ENCODE measurements at regions not wholly inside any gene's neighbourhood (a gene's known extent, or its start where the extent isn't known, plus 50 kb on each side); places are given as distances from the start of the nearest gene placed in this dataset.
A peak's percentile ranks its signal among the peaks of the same experiment; 100 is the strongest.

DNA sequence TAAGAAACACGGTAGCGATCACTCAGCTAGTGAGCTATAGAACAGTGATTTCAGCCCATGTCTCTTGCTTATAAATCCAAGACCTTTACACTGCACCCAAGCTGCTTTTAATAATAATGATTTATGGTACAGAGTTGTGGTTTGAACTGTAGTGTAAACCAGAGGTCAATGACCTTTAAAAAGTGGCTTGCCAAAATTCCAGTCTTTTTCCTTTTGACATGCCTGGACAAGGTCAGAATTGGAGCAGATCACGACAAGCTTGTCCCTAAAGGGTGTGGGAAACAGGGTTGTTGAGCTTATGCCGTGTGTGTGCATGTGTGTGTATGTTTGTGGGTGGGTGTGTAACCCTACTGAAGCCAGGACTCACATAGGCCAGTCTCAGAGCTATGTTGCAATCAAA lies 225.3 kb upstream of the CLINT1 start:
- no peak for DNase-seq

DNA sequence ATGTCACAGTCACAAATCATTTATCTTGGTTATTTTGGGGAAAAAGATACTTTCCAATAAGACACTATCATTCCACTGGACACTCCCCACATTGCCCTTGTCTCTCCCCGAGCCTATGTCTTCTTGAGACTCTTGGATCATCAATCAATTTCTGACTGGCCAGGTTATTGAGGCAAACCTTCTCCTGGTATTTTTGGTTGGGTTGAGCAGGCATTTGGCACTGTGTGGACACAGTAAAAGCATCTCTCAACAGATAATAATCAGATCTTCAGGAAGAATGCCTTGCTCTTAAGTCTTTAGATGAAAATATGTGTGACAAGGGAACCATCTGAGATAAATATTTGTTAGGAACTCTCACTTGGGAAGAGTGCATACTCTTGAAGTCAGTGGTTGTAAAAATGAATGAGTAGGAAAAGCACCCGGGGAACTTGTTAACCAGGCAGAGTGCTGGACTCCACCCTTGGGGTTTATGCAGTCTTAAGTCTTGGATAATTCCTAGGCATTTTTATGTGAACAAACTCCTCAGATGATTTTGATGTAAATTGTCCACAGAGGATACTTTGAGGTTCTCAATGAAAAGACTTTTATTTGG lies 223.8 kb upstream of the CLINT1 start:
- DNase-seq = no peak

GRCh38 chr5:158080112-158080511 lies 221.2 kb upstream of the CLINT1 start:
- no peak for DNase-seq

DNA sequence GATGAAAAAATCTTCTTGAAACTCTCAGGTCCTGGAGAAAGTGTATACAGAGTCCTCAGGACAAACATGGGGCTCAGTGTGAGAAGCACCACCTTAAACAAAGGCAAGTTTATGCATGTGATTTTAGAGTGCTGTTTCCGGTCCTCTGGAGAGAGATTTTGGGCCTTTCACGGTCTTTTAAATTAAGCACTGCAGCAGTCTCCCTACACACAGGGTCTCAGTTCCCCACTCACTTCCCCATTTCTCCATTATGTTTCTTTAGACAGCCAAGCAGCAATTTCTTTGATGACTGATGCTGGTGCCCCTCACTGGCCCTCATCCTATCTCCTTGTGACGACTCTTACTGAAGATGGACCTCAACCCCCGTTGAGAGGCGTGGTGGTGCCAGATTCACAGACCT lies 220.2 kb upstream of the CLINT1 start:
- DNase-seq = no peak

GRCh38 chr5:158074992-158075769 lies 216.2 kb upstream of the CLINT1 start:
- DNase-seq = peak; percentile 37

- no peak for DNase-seq
Observed at GRCh38 chr5:158074597-158074991, 215.6 kb upstream of the CLINT1 start.

DNA sequence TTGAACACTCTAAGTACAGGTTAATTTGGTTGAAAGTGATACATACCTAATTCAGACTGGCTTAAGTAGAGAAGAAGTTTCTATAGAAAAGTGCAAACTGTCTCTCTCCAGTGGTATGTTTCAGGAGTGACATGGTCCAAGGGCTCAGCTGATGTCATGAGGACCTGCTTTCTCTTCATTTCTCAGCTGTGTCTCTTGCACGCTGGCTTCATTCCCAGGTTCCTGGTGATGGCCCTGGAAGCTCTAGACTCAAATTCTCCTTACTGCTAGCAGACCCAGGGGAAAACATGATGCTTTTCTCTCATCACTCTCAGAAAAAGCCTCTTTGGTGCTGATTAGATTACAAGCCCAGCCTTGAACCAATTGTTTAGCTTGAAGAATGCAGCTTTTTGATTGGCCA lies 211.9 kb upstream of the CLINT1 start:
- no peak for DNase-seq

DNA sequence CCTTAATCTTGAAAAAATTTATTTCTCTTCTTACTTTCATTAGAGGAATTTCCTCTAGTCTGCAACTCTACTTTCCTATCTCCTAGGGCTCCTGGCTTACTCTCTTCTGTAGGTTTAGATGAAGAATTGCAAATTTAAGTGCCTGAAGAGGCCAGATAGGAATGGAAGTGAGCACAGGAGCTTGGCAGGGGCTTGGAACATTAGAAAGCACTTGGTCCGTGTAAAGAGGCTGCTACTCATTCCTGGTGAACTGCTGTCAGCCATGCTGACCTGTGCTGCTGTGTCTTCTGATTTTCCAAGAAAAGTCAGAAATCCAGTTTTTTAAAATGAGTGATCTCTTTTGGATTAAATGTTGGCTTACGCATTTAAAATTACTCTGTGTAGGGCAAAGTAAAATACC lies 210.9 kb upstream of the CLINT1 start:
- no peak for DNase-seq

DNA sequence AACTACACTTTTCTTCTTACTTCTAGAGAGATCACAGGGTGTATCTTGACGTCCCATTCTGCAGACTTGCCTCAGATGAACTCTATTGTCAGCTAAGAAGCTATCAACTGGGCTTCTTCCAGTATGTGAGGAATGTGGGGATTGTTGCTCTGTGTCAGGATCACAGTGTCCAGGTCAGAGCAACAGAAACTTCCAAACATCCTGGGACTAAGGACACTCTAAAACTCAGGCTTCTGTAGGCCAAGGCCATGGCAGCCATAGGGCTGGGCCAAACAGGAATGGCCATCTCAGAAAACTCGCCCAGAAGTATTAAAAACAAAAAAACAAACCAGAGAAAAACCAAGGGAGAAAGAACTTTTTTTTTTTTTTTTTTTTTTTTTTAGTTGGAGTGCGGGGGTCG lies 210.0 kb upstream of the CLINT1 start:
- no peak for DNase-seq

- DNase-seq = no peak
Observed at GRCh38 chr5:158066076-158066475, 207.1 kb upstream of the CLINT1 start.

- DNase-seq = no peak
Observed at GRCh38 chr5:158064334-158065123, 205.6 kb upstream of the CLINT1 start.

DNA sequence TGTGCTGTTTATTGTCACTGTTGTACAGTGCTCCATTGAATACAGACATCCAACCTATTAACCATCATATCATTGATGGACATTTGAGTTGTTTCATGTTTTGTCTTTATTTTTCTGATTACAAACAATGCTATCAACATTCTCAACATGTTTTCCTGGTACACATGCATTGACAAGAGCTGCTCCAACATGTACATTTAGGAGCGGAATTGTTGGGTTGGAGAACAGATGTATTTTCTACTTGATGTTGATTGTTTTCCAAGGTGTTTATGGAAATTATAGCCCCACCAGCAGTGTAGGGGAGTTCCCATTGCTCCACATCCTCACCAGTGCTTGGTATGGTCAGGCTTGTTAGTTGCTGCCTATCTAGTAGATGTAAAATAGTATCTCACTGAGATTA lies 204.1 kb upstream of the CLINT1 start:
- no peak for DNase-seq

- no peak for DNase-seq
Observed at GRCh38 chr5:158061451-158061850, 202.5 kb upstream of the CLINT1 start.

- DNase-seq = no peak
Observed at GRCh38 chr5:158060212-158060611, 201.3 kb upstream of the CLINT1 start.

GRCh38 chr5:158058208-158059120 lies 199.5 kb upstream of the CLINT1 start:
- DNase-seq = no peak

DNA sequence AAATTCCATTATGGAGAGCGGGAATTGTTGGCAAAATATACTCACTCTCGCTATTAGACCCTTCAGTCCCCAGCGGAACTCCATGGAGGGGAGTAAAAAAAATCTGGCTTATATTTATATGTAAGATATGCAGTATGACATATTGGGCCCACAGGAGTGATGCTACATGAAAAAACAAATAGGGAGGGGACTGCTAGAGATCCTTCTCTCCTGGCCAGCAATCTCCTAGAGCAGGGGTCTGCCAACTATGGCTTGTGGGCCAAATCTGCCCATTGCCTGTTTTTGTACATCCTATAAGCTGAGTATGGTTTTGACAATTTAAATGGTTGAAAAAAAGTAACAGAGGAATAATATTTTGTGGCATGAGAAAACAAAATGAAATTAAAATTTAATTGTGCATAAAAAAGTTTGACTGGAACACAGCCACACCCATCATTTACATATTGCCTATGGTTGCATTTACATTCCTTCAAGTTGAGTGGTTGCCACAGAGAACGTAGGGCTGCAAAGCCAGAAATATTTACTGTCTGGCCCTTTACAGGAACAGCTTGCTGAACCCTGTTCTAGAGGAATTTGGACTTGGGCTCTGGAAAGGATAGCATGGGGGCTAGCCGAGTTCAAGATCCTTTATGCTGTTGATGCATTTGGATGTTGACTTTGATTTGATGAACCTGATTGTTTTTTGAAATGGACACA lies 197.3 kb upstream of the CLINT1 start:
- no peak for DNase-seq

DNA sequence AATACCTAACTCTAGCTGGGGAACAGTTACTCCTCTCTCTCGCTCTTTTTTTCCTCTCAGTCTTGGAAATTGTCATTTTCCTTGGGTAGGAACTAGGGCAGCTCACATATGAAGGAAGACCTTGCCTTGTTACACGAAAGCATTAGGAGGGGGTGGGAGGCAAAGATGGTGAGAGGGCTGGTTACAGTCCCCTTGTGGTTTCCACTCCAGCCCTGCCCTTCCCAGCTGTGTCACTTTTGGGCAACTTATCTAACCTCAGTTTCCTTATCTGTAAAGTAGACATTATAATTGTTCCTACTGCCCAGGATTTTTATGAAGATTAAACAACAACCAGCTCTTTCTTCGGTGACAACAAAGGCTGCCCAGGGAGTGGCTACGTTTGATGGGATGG lies 196.2 kb upstream of the CLINT1 start:
- no peak for DNase-seq

DNA sequence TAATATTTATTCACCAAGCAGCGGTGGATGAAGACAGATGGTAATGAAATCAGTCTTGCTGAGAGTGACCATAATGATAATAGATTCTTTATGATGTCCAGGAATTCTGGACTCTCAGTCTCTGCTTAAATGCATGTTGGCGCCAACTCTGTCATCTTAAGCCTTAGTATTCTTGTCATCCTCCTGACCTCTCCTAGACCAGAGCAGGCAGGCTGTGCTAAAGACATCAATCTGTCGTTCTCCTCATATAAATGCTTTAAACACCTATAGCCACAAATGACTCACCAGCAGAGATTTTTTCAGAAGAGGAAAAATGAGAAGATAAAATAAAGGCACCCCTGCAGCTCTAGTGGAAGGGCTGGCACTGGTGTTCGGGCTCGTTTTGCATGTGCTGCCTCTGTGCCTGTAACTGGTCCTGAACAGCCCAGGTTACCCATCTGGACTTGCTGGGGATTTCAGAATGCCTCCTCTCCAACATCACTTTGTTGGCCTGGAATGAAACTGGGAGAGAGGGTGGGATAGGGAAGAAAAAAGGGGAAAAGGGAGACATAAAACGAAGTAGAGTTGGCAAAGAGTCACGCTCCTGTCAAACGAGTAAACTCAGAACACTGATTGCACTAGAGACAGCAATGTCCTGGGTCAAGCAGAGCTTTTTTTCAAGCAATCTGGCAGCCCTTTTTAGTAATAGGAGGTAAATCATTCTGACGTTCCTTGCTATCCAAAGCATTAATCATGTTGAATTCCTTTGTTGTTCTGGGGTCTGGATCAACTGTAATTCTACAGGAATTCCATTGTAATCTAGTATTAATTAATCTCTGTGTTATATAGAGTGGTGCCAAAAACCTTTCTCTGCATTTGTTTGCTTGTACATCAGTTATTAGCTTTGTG lies 195.5 kb upstream of the CLINT1 start:
- no peak for DNase-seq

DNA sequence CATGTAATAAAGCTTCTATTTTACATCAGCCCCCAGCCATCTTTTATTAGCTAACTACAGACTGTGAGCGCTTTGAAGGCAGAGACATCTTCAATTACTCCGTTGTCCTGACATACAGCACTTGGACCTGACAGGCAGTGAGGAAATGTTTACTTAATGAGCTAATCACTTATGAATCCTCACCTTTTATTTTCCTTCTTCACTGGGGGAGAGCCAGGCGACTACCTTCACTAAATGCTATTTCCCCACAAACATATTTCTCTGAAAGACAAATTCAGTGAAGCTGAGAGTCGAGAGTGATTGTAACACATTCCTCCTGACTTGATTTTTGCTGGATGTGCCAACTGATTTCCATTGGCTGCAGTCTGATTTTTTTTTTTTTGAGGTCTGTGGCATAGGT lies 192.1 kb upstream of the CLINT1 start:
- no peak for DNase-seq

DNA sequence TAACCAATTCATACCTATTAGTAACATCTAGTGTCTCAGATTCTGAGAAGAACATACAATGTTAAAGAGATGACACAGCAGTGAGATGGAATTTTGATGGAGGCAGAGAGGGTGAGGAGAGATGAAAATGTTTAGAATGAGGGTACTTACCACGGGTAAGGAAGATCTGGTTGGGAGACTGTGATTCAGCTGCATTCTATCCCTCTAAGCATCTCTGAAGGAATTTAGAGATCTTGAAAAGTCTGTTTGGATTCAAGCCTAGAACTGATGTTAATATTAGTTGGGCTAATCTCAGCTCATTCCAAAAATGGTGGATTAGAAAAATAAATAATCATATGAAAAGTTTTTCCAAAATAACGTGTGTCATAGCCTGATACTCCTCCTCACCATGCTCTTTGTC lies 191.5 kb upstream of the CLINT1 start:
- no peak for DNase-seq

- DNase-seq = no peak
Observed at GRCh38 chr5:158049459-158049858, 190.5 kb upstream of the CLINT1 start.

All from T1000 (cell line).